Ishikawa (cell line): ENCODE measurements at regions not wholly inside any gene's neighbourhood (a gene's known extent, or its start where the extent isn't known, plus 50 kb on each side); places are given as distances from the start of the nearest gene placed in this dataset.

Experiments
- CEBPB ChIP-seq: IDR thresholded peaks from 2 replicates; pipeline ENCODE4 v1.6.1; 2012
- CREB1 ChIP-seq: IDR thresholded peaks from 2 replicates; pipeline ENCODE4 v1.6.1; 2012; ENCODE audit warnings: low read depth
- EGR1 ChIP-seq: IDR thresholded peaks from 2 replicates; pipeline ENCODE4 v1.6.1; 2012
- EP300 ChIP-seq: IDR thresholded peaks from 2 replicates; pipeline ENCODE4 v1.6.1; 2012; ENCODE audit warnings: borderline replicate concordance
- FOXM1 ChIP-seq: IDR thresholded peaks from 2 replicates; pipeline ENCODE4 v1.6.1; 2012; ENCODE audit warnings: low read depth, borderline replicate concordance
- MAX ChIP-seq: IDR thresholded peaks from 2 replicates; pipeline ENCODE4 v1.6.1; 2012
- NFIC ChIP-seq: IDR thresholded peaks from 2 replicates; pipeline ENCODE4 v1.6.1; 2012
- RAD21 ChIP-seq: IDR thresholded peaks from 2 replicates; pipeline ENCODE4 v1.6.1; 2012; ENCODE audit warnings: low read depth
- REST ChIP-seq: IDR thresholded peaks from 2 replicates; pipeline ENCODE4 v1.6.1; 2012; ENCODE audit warnings: low read depth, mild to moderate bottlenecking
- TAF1 ChIP-seq: IDR thresholded peaks from 2 replicates; pipeline ENCODE4 v1.6.1; 2012; ENCODE audit warnings: low read depth, mild to moderate bottlenecking
- TCF12 ChIP-seq: IDR thresholded peaks from 2 replicates; pipeline ENCODE4 v1.6.1; 2012; ENCODE audit warnings: low read depth
- TEAD4 ChIP-seq: IDR thresholded peaks from 2 replicates; pipeline ENCODE4 v1.6.1; 2012
- USF1 ChIP-seq: IDR thresholded peaks from 2 replicates; pipeline ENCODE4 v1.6.1; 2012
- YY1 ChIP-seq: IDR thresholded peaks from 2 replicates; pipeline ENCODE4 v1.6.1; 2012; ENCODE audit warnings: low read depth
- ZBTB7A ChIP-seq: IDR thresholded peaks from 2 replicates; pipeline ENCODE4 v1.6.1; 2012; ENCODE audit warnings: low read depth

GRCh38 chr1:199474738-199475137 is 552.8 kb upstream of the NR5A2 start:
- TF ChIP-seq REST = no peak
- TF ChIP-seq TEAD4 = no peak
- no peak for TF ChIP-seq TAF1

- no peak for TF ChIP-seq REST
- TF ChIP-seq EGR1 = no peak
- no peak for TF ChIP-seq TCF12
- no peak for TF ChIP-seq TAF1
- TF ChIP-seq YY1 = no peak
- TF ChIP-seq MAX = no peak
- no peak for TF ChIP-seq USF1
- TF ChIP-seq RAD21 = no peak
- no peak for TF ChIP-seq ZBTB7A
These were observed 545.1 kb upstream of the NR5A2 start for GRCh38 chr1:199482426-199482825.

- TF ChIP-seq EGR1 (no peak), CEBPB (no peak), YY1 (no peak), NFIC (no peak), ZBTB7A (no peak), TCF12 (no peak)
These were observed 537.9 kb upstream of the NR5A2 start for GRCh38 chr1:199489594-199489993.

- TF ChIP-seq NFIC (peak; percentile 46; the same call in 1 of the 2 replicates), REST (no peak)
These were observed 536.6 kb upstream of the NR5A2 start for GRCh38 chr1:199490769-199491527.

GRCh38 chr1:199495432-199495831 is 532.1 kb upstream of the NR5A2 start:
- TF ChIP-seq CEBPB = no peak
- TF ChIP-seq REST = no peak
- no peak for TF ChIP-seq USF1
- TF ChIP-seq TAF1 = no peak
- no peak for TF ChIP-seq YY1
- TF ChIP-seq EGR1 = no peak
- TF ChIP-seq TEAD4 = no peak
- no peak for TF ChIP-seq RAD21
- TF ChIP-seq NFIC = no peak
- no peak for TF ChIP-seq EP300
- TF ChIP-seq TCF12 = no peak
- no peak for TF ChIP-seq CREB1
- TF ChIP-seq MAX = no peak
- no peak for TF ChIP-seq ZBTB7A
- TF ChIP-seq FOXM1 = no peak
